ENCODE measurements at regions not wholly inside any gene's neighbourhood (a gene's known extent, or its start where the extent isn't known, plus 50 kb on each side); places are given as distances from the start of the nearest gene placed in this dataset.

GRCh38 chr10:3010816-3011460 is 56.4 kb upstream of the PFKP start:
- H4K20me1 ChIP-seq (ENCODE audit: low read length): no peaks in the 10 kb centered on the region
- no peaks in the 10 kb centered on the region for H3K79me2 ChIP-seq (ENCODE audit: low read length)
- no peak overlapping the region for H2AFZ ChIP-seq (ENCODE audit: low read length)
- no TSS peak for BruUV-seq (replicated peaks)
- no peaks in the 10 kb centered on the region; the same call in 1 of the 2 replicates for H3K27me3 ChIP-seq (ENCODE audit: low read length)
- ATAC-seq (no peak), DNase-seq (peak; percentile 9)
- H3K9me2 ChIP-seq (replicated peaks; ENCODE audit: low read length): no peaks in the 10 kb centered on the region
- intact Hi-C loops (cut with micrococcal nuclease): no loop called here
- TF ChIP-seq EZH2phosphoT487 (IDR thresholded peaks at IDR 0.05; ENCODE audit: borderline replicate concordance, low read length) (no peak), CTCF (conservative IDR thresholded peaks at IDR 0.05; ENCODE audit: low read depth, low read length) (no peak), EZH2 (IDR thresholded peaks at IDR 0.05; ENCODE audit: low read length, unreplicated experiment) (no peak)
- no peaks in the 10 kb centered on the region for H3K36me3 ChIP-seq (ENCODE audit: low read depth, low read length)
- no peaks in the 10 kb centered on the region for H3F3A ChIP-seq (ENCODE audit: low read length, unreplicated experiment)
- ChIA-PET CTCF (no interaction called here), POLR2A (ENCODE audit: unreplicated experiment) (no interaction called here)
- no peak overlapping the region for H3K9ac ChIP-seq (ENCODE audit: low read length)
- no peak overlapping the region for H3K27ac ChIP-seq (ENCODE audit: low read length)
- no peak overlapping the region for H3K4me2 ChIP-seq (ENCODE audit: low read length)
- H3K4me3 ChIP-seq (ENCODE audit: low read length): no peak overlapping the region
- H3K4me1 ChIP-seq (ENCODE audit: insufficient read depth, low read length): peaks cover 16% of the 10 kb centered on the region
- no peaks in the 10 kb centered on the region for H3K9me3 ChIP-seq (ENCODE audit: low read length)

GRCh38 chr10:3010334-3010733 is 57.0 kb upstream of the PFKP start:
- ChIA-PET CTCF (no interaction called here), POLR2A (ENCODE audit: unreplicated experiment) (no interaction called here)
- no peak for DNase-seq
- H3K4me2 ChIP-seq (ENCODE audit: low read length): no peak overlapping the region
- no peaks in the 10 kb centered on the region for H3K9me3 ChIP-seq (ENCODE audit: low read length)
- no peaks in the 10 kb centered on the region for H3K79me2 ChIP-seq (ENCODE audit: low read length)
- no peak overlapping the region for H3K9ac ChIP-seq (ENCODE audit: low read length)
- H3F3A ChIP-seq (ENCODE audit: low read length, unreplicated experiment): no peaks in the 10 kb centered on the region
- intact Hi-C loops (cut with micrococcal nuclease): no loop called here
- TF ChIP-seq EZH2 (IDR thresholded peaks at IDR 0.05; ENCODE audit: low read length, unreplicated experiment) (no peak), CTCF (conservative IDR thresholded peaks at IDR 0.05; ENCODE audit: low read depth, low read length) (no peak), EZH2phosphoT487 (IDR thresholded peaks at IDR 0.05; ENCODE audit: borderline replicate concordance, low read length) (no peak)
- H3K4me3 ChIP-seq (ENCODE audit: low read length): no peak overlapping the region
- no peaks in the 10 kb centered on the region; the same call in 1 of the 2 replicates for H3K27me3 ChIP-seq (ENCODE audit: low read length)
- H3K9me2 ChIP-seq (replicated peaks; ENCODE audit: low read length): no peaks in the 10 kb centered on the region
- peaks cover 16% of the 10 kb centered on the region for H3K4me1 ChIP-seq (ENCODE audit: insufficient read depth, low read length)
- BruUV-seq (replicated peaks): no TSS peak
- H2AFZ ChIP-seq (ENCODE audit: low read length): no peak overlapping the region
- no peak overlapping the region for H3K27ac ChIP-seq (ENCODE audit: low read length)
- ATAC-seq: no peak
- H4K20me1 ChIP-seq (ENCODE audit: low read length): no peaks in the 10 kb centered on the region
- no peaks in the 10 kb centered on the region for H3K36me3 ChIP-seq (ENCODE audit: low read depth, low read length)

- peak; percentile 81 for ATAC-seq
- Histone ChIP-seq H3K9me2 (replicated peaks; ENCODE audit: low read length) (no peaks in the 10 kb centered on the region), H3K36me3 (ENCODE audit: low read depth, low read length) (no peaks in the 10 kb centered on the region), H3K9me3 (ENCODE audit: low read length) (no peaks in the 10 kb centered on the region), H3K4me3 (ENCODE audit: low read length) (no peak overlapping the region), H3K4me2 (ENCODE audit: low read length) (no peak overlapping the region; the same call in 1 of the 2 replicates), H3K27me3 (ENCODE audit: low read length) (no peaks in the 10 kb centered on the region; the same call in 1 of the 2 replicates), H2AFZ (ENCODE audit: low read length) (no peak overlapping the region), H3K79me2 (ENCODE audit: low read length) (no peaks in the 10 kb centered on the region), H3K4me1 (ENCODE audit: insufficient read depth, low read length) (peaks cover 16% of the 10 kb centered on the region), H3K27ac (ENCODE audit: low read length) (peak overlapping the region; percentile 50), H4K20me1 (ENCODE audit: low read length) (no peaks in the 10 kb centered on the region), H3F3A (ENCODE audit: low read length, unreplicated experiment) (no peaks in the 10 kb centered on the region), H3K9ac (ENCODE audit: low read length) (no peak overlapping the region)
- ChIA-PET POLR2A (ENCODE audit: unreplicated experiment) (no interaction called here), CTCF (no interaction called here)
- no TSS peak for BruUV-seq (replicated peaks)
- TF ChIP-seq CTCF (conservative IDR thresholded peaks at IDR 0.05; ENCODE audit: low read depth, low read length) (no peak), EZH2 (IDR thresholded peaks at IDR 0.05; ENCODE audit: low read length, unreplicated experiment) (no peak), EZH2phosphoT487 (IDR thresholded peaks at IDR 0.05; ENCODE audit: borderline replicate concordance, low read length) (no peak)
- DNase-seq: peak; percentile 36
- intact Hi-C loops (cut with micrococcal nuclease): no loop called here
Observed at GRCh38 chr10:3009341-3009740, 58.0 kb upstream of the PFKP start.

All from PC-3 (cell line).